ENCODE measurements at regions not wholly inside any gene's neighbourhood (a gene's known extent, or its start where the extent isn't known, plus 50 kb on each side); places are given as distances from the start of the nearest gene placed in this dataset.

DNA sequence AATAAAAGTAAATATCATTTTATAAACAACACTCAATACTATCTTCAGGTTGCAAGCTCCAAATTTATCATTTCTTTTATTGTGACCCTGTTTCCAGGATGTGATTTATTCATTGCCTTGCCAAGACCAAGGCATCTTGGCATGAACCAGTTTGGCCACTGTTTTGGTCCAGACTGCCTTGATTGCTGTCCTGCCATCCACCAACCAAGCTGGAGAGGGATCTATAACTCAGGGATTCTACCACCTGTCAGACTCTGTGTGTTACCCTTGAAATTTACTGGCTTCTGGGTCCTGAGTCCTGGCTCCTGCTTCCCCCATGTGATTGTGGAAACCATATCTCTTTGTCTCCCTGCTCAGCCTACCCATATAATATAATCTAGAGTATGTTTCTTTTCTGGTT lies 343.0 kb downstream of the GPAM start:
- H3K9me2 ChIP-seq (replicated peaks; ENCODE audit: low read depth, low read length) = no peaks in the 10 kb centered on the region
- no peaks in the 10 kb centered on the region for H3K79me2 ChIP-seq (ENCODE audit: insufficient read depth, low read length)
- H3K36me3 ChIP-seq (ENCODE audit: insufficient read depth, low read length) = no peaks in the 10 kb centered on the region
- no peak for TF ChIP-seq EZH2phosphoT487 (IDR thresholded peaks at IDR 0.05; ENCODE audit: borderline replicate concordance)
- TF ChIP-seq, protein P1, sequence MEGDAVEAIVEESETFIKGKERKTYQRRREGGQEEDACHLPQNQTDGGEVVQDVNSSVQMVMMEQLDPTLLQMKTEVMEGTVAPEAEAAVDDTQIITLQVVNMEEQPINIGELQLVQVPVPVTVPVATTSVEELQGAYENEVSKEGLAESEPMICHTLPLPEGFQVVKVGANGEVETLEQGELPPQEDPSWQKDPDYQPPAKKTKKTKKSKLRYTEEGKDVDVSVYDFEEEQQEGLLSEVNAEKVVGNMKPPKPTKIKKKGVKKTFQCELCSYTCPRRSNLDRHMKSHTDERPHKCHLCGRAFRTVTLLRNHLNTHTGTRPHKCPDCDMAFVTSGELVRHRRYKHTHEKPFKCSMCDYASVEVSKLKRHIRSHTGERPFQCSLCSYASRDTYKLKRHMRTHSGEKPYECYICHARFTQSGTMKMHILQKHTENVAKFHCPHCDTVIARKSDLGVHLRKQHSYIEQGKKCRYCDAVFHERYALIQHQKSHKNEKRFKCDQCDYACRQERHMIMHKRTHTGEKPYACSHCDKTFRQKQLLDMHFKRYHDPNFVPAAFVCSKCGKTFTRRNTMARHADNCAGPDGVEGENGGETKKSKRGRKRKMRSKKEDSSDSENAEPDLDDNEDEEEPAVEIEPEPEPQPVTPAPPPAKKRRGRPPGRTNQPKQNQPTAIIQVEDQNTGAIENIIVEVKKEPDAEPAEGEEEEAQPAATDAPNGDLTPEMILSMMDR (conservative IDR thresholded peaks at IDR 0.05; ENCODE audit: low read length) = no peak
- no peak overlapping the region for H3K9ac ChIP-seq (ENCODE audit: low read depth, low read length, poor library complexity, severe bottlenecking)
- H3K4me3 ChIP-seq (ENCODE audit: low read length, poor library complexity, severe bottlenecking) = no peak overlapping the region
- no peaks in the 10 kb centered on the region for H4K20me1 ChIP-seq (ENCODE audit: insufficient read depth, low read length, poor library complexity, severe bottlenecking)
- no peaks in the 10 kb centered on the region for H3K9me3 ChIP-seq (ENCODE audit: insufficient read depth, low read depth, low read length)
- H3K4me2 ChIP-seq (ENCODE audit: low read depth, low read length, poor library complexity, severe bottlenecking) = no peak overlapping the region
- no peaks in the 10 kb centered on the region for H3K4me1 ChIP-seq (ENCODE audit: insufficient read depth, low read length, poor library complexity, severe bottlenecking)
- no peaks in the 10 kb centered on the region for H3K27me3 ChIP-seq (ENCODE audit: insufficient read depth, low read length, poor library complexity, severe bottlenecking)
- H3F3A ChIP-seq (ENCODE audit: low read depth) = no peaks in the 10 kb centered on the region
- H2AFZ ChIP-seq (ENCODE audit: low read length) = no peak overlapping the region

DNA sequence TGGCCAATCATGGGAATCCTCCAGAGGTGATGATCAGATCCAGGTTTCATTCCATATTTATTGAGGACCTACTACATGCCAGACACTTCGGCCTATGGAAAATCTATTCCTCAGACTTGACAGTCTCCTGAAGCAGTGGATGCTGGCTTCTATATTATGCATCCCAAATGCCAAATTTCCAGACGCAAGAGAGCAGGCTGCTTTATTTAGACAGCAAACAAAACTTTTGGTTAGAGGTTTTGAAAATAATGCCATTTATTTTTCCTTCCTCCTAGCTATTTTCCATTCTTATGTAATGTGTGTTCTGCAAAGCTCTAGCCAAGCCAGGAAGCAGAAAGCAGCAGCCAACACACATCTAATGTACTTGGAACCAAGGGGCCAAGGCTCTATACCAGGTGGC lies 330.8 kb downstream of the GPAM start:
- H4K20me1 ChIP-seq (ENCODE audit: insufficient read depth, low read length, poor library complexity, severe bottlenecking) = no peaks in the 10 kb centered on the region
- H3K4me1 ChIP-seq (ENCODE audit: insufficient read depth, low read length, poor library complexity, severe bottlenecking) = no peaks in the 10 kb centered on the region
- no peak overlapping the region for H3K4me3 ChIP-seq (ENCODE audit: low read length, poor library complexity, severe bottlenecking)
- no peaks in the 10 kb centered on the region for H3K36me3 ChIP-seq (ENCODE audit: insufficient read depth, low read length)
- H3K79me2 ChIP-seq (ENCODE audit: insufficient read depth, low read length) = no peaks in the 10 kb centered on the region
- no peak overlapping the region for H3K9ac ChIP-seq (ENCODE audit: low read depth, low read length, poor library complexity, severe bottlenecking)
- H3F3A ChIP-seq (ENCODE audit: low read depth) = no peaks in the 10 kb centered on the region
- no peaks in the 10 kb centered on the region for H3K9me2 ChIP-seq (replicated peaks; ENCODE audit: low read depth, low read length)
- no peak for TF ChIP-seq EZH2phosphoT487 (IDR thresholded peaks at IDR 0.05; ENCODE audit: borderline replicate concordance)
- TF ChIP-seq, protein P1 (conservative IDR thresholded peaks at IDR 0.05; ENCODE audit: low read length) = no peak
- no peak overlapping the region for H3K4me2 ChIP-seq (ENCODE audit: low read depth, low read length, poor library complexity, severe bottlenecking)
- no peaks in the 10 kb centered on the region for H3K27me3 ChIP-seq (ENCODE audit: insufficient read depth, low read length, poor library complexity, severe bottlenecking)
- no peak overlapping the region for H2AFZ ChIP-seq (ENCODE audit: low read length)
- 0 out of 2 replicates have a peak, but pooled peaks cover 4% of the 10 kb centered on the region for H3K9me3 ChIP-seq (ENCODE audit: insufficient read depth, low read depth, low read length)

GRCh38 chr10:111856631-111857030 lies 326.9 kb downstream of the GPAM start:
- Histone ChIP-seq H3K4me1 (ENCODE audit: insufficient read depth, low read length, poor library complexity, severe bottlenecking) (no peaks in the 10 kb centered on the region), H3K36me3 (ENCODE audit: insufficient read depth, low read length) (no peaks in the 10 kb centered on the region), H3K9ac (ENCODE audit: low read depth, low read length, poor library complexity, severe bottlenecking) (no peak overlapping the region), H3K4me3 (ENCODE audit: low read length, poor library complexity, severe bottlenecking) (no peak overlapping the region), H2AFZ (ENCODE audit: low read length) (no peak overlapping the region), H3F3A (ENCODE audit: low read depth) (no peaks in the 10 kb centered on the region), H3K79me2 (ENCODE audit: insufficient read depth, low read length) (no peaks in the 10 kb centered on the region), H3K9me2 (replicated peaks; ENCODE audit: low read depth, low read length) (no peaks in the 10 kb centered on the region), H3K9me3 (ENCODE audit: insufficient read depth, low read depth, low read length) (no peaks in the 10 kb centered on the region), H4K20me1 (ENCODE audit: insufficient read depth, low read length, poor library complexity, severe bottlenecking) (no peaks in the 10 kb centered on the region), H3K4me2 (ENCODE audit: low read depth, low read length, poor library complexity, severe bottlenecking) (no peak overlapping the region), H3K27me3 (ENCODE audit: insufficient read depth, low read length, poor library complexity, severe bottlenecking) (no peaks in the 10 kb centered on the region)
- no peak for TF ChIP-seq EZH2phosphoT487 (IDR thresholded peaks at IDR 0.05; ENCODE audit: borderline replicate concordance)
- TF ChIP-seq, protein P1 (conservative IDR thresholded peaks at IDR 0.05; ENCODE audit: low read length) = no peak

Measured in Loucy (cell line).